ENCODE measurements at regions not wholly inside any gene's neighbourhood (a gene's known extent, or its start where the extent isn't known, plus 50 kb on each side); places are given as distances from the start of the nearest gene placed in this dataset.

GRCh38 chr18:71370095-71370494 lies 1081.2 kb downstream of the SOCS6 start:
- TF ChIP-seq POLR2A (IDR thresholded peaks at IDR 0.05; ENCODE audit: low read depth, low read length), result no peak
- TF ChIP-seq POLR2AphosphoS5 (IDR thresholded peaks at IDR 0.05; ENCODE audit: low read depth, low read length), result no peak
- no peak for TF ChIP-seq SPI1 (IDR thresholded peaks at IDR 0.05; ENCODE audit: low read depth, low read length)
- no peak for TF ChIP-seq TAF1 (IDR thresholded peaks at IDR 0.05; ENCODE audit: low read depth, low read length)
- no peak for TF ChIP-seq POU2F2 (IDR thresholded peaks at IDR 0.05; ENCODE audit: low read depth, low read length)
- no peak for TF ChIP-seq PAX5 (IDR thresholded peaks at IDR 0.05; ENCODE audit: insufficient read depth, low read length, severe bottlenecking)

Data from GM12891 (cell line).